H1 (cell line): ENCODE measurements at regions not wholly inside any gene's neighbourhood (a gene's known extent, or its start where the extent isn't known, plus 50 kb on each side); places are given as distances from the start of the nearest gene placed in this dataset.

Source experiments
- BRCA1 ChIP-seq: IDR thresholded peaks from 2 replicates; pipeline ENCODE4 v1.6.1; 2012; ENCODE audit warnings: low read depth, low read length, improper control_type of control experiment

- no peak for TF ChIP-seq BRCA1
Observed at GRCh38 chrX:20382082-20382481, 115.4 kb upstream of the RPS6KA3 start (continued).
